ENCODE measurements at regions not wholly inside any gene's neighbourhood (a gene's known extent, or its start where the extent isn't known, plus 50 kb on each side); places are given as distances from the start of the nearest gene placed in this dataset.

DNA sequence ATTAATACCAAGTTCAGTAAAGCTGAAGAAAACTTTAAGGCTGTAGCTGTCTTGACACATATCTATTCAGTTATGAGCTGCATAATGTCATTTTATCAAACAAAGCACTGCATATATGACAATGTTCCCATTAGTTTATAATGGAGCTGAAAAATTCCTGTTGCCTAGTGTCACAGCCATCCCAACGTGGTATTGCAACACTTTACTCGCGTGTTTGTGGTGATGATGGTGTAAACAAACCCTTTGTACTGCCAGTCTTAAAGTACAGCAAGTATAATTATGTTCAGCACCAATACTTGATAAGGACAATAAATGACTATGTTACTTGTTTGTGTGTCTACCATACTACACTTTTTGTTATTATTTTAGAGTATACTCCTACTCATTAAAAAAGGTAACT is 1415.6 kb upstream of the PCDH7 start:
- no peak overlapping the region for H3K9ac ChIP-seq (ENCODE audit: insufficient read length)
- no peak overlapping the region for H3K27ac ChIP-seq
- H3K36me3 ChIP-seq (ENCODE audit: insufficient read depth, low read length), result no peaks in the 10 kb centered on the region
- TF ChIP-seq POLR2AphosphoS5 (IDR thresholded peaks at IDR 0.05; ENCODE audit: borderline replicate concordance, low read depth, low read length) (no peak), FOXP2 (optimal IDR thresholded peaks at IDR 0.05; ENCODE audit: control extremely low read depth, extremely low read length, insufficient read depth) (no peak), EZH2 (IDR thresholded peaks at IDR 0.05) (no peak)
- no peak for DNase-seq (ENCODE audit: low read depth, low spot score)
- H3K9me3 ChIP-seq (ENCODE audit: low read depth, low read length), result no peaks in the 10 kb centered on the region
- H3K4me3 ChIP-seq, result no peak overlapping the region

DNA sequence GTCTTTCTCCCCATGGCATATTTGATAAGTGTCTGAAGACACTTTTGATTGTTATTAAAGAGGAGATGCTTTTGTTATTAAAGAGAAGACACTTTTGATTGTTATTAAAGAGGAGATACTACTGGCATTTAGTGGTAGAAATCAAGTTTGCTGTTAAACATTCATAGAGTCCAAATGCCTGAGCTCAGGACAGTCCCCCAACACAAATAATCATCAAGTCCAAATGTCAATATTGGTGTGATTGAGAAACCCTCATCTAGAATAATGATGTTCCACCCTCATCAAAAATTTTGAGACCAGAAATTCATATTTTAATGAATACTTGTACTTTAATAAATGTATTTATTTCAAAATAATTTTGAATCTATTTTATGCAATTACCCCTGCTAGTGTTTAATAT is 1412.9 kb upstream of the PCDH7 start:
- TF ChIP-seq FOXP2 (optimal IDR thresholded peaks at IDR 0.05; ENCODE audit: control extremely low read depth, extremely low read length, insufficient read depth), result no peak
- no peak for TF ChIP-seq POLR2AphosphoS5 (IDR thresholded peaks at IDR 0.05; ENCODE audit: borderline replicate concordance, low read depth, low read length)
- TF ChIP-seq EZH2 (IDR thresholded peaks at IDR 0.05), result no peak
- no peak for DNase-seq (ENCODE audit: low read depth, low spot score)
- Histone ChIP-seq H3K27ac (no peak overlapping the region), H3K9me3 (ENCODE audit: low read depth, low read length) (no peaks in the 10 kb centered on the region), H3K9ac (ENCODE audit: insufficient read length) (no peak overlapping the region), H3K36me3 (ENCODE audit: insufficient read depth, low read length) (no peaks in the 10 kb centered on the region), H3K4me3 (no peak overlapping the region)

DNA sequence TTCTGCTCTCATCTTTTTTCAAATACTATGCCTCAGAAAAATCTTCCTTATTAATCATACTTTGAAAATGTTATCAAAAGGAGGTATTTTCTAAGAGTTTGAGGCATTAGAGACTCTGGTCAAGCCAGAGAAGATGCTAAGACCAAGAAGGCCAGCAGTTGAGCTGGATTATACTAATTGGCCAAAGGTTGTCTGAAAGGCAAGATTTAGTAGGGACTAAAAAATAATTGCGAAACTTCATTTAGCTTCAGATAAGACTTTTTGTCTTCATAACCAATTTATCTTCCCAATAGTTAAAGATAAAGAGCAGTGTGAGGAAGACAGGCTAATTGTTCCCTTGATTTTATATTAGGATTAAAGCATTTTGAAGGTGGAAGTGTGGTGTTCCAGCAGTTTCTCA is 1412.4 kb upstream of the PCDH7 start:
- Histone ChIP-seq H3K9ac (ENCODE audit: insufficient read length) (no peak overlapping the region), H3K4me3 (no peak overlapping the region), H3K36me3 (ENCODE audit: insufficient read depth, low read length) (no peaks in the 10 kb centered on the region), H3K9me3 (ENCODE audit: low read depth, low read length) (no peaks in the 10 kb centered on the region), H3K27ac (no peak overlapping the region)
- TF ChIP-seq EZH2 (IDR thresholded peaks at IDR 0.05), result no peak
- no peak for TF ChIP-seq POLR2AphosphoS5 (IDR thresholded peaks at IDR 0.05; ENCODE audit: borderline replicate concordance, low read depth, low read length)
- TF ChIP-seq FOXP2 (optimal IDR thresholded peaks at IDR 0.05; ENCODE audit: control extremely low read depth, extremely low read length, insufficient read depth), result no peak
- no peak for DNase-seq (ENCODE audit: low read depth, low spot score)

DNA sequence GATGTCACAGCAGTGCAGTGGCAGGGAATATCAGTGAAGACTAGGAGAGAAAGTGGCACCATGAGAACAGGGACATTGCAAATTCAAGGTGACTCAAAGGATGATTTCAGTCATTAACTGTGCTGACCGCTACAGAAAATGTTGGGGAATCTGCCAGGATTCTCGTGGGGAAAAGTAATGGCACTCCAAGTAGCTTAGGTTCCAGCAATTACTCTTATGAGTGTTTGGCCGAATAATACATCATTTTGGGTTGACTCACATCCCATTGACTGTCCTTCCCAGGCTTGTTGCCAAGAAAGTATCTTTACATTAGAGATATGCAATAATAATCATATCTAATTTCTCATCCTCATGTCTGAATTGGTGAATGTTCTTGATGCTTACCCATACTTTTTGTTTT is 1411.1 kb upstream of the PCDH7 start:
- TF ChIP-seq FOXP2 (optimal IDR thresholded peaks at IDR 0.05; ENCODE audit: control extremely low read depth, extremely low read length, insufficient read depth) (no peak), EZH2 (IDR thresholded peaks at IDR 0.05) (no peak), POLR2AphosphoS5 (IDR thresholded peaks at IDR 0.05; ENCODE audit: borderline replicate concordance, low read depth, low read length) (no peak)
- Histone ChIP-seq H3K9ac (ENCODE audit: insufficient read length) (no peak overlapping the region), H3K4me3 (no peak overlapping the region), H3K9me3 (ENCODE audit: low read depth, low read length) (no peaks in the 10 kb centered on the region), H3K36me3 (ENCODE audit: insufficient read depth, low read length) (no peaks in the 10 kb centered on the region), H3K27ac (no peak overlapping the region)
- DNase-seq (ENCODE audit: low read depth, low spot score), result no peak

DNA sequence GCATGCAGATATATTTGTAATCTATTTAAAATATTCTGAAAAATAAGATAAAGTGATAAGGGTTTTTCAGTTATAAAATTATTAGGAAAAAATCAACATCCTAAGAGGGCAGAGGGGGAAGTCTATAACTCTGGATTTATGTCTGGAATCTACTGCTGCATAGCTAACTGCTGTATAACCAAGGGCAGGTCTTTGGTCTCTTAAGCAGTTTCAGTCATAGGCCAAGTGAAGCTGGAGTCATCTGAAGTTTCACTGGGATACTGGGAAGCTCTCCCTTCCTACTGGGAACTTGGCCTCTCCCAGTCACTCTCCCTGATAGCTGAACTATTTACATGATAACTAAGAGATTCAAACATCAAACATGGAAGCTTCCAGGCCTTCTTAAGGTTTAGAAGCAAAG is 1409.9 kb upstream of the PCDH7 start:
- no peak for DNase-seq (ENCODE audit: low read depth, low spot score)
- no peaks in the 10 kb centered on the region for H3K36me3 ChIP-seq (ENCODE audit: insufficient read depth, low read length)
- H3K4me3 ChIP-seq, result no peak overlapping the region
- no peak overlapping the region for H3K9ac ChIP-seq (ENCODE audit: insufficient read length)
- no peaks in the 10 kb centered on the region for H3K9me3 ChIP-seq (ENCODE audit: low read depth, low read length)
- H3K27ac ChIP-seq, result no peak overlapping the region
- TF ChIP-seq POLR2AphosphoS5 (IDR thresholded peaks at IDR 0.05; ENCODE audit: borderline replicate concordance, low read depth, low read length) (no peak), FOXP2 (optimal IDR thresholded peaks at IDR 0.05; ENCODE audit: control extremely low read depth, extremely low read length, insufficient read depth) (no peak), EZH2 (IDR thresholded peaks at IDR 0.05) (no peak)

DNA sequence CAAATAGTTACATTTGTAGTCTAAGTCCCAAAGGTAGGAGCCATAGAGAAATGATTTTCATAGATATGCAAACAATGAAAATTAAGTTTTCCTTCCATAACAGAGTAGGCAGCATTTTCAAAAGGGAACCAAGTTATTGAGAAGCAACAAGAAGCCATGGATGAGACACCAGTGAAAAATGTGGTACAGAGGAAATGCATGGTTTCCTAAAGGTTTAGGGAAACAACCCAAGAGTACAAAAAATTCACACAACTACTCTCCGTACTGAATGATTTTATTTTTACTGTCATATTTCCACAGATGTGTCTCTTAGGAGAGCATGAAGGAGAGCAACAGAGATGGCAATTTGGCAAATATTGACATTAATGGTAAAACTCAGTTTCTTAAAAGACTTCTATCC is 1408.9 kb upstream of the PCDH7 start:
- Histone ChIP-seq H3K36me3 (ENCODE audit: insufficient read depth, low read length) (no peaks in the 10 kb centered on the region), H3K4me3 (no peak overlapping the region), H3K27ac (no peak overlapping the region), H3K9me3 (ENCODE audit: low read depth, low read length) (no peaks in the 10 kb centered on the region), H3K9ac (ENCODE audit: insufficient read length) (no peak overlapping the region)
- no peak for DNase-seq (ENCODE audit: low read depth, low spot score)
- TF ChIP-seq POLR2AphosphoS5 (IDR thresholded peaks at IDR 0.05; ENCODE audit: borderline replicate concordance, low read depth, low read length), result no peak
- no peak for TF ChIP-seq EZH2 (IDR thresholded peaks at IDR 0.05)
- TF ChIP-seq FOXP2 (optimal IDR thresholded peaks at IDR 0.05; ENCODE audit: control extremely low read depth, extremely low read length, insufficient read depth), result no peak

DNA sequence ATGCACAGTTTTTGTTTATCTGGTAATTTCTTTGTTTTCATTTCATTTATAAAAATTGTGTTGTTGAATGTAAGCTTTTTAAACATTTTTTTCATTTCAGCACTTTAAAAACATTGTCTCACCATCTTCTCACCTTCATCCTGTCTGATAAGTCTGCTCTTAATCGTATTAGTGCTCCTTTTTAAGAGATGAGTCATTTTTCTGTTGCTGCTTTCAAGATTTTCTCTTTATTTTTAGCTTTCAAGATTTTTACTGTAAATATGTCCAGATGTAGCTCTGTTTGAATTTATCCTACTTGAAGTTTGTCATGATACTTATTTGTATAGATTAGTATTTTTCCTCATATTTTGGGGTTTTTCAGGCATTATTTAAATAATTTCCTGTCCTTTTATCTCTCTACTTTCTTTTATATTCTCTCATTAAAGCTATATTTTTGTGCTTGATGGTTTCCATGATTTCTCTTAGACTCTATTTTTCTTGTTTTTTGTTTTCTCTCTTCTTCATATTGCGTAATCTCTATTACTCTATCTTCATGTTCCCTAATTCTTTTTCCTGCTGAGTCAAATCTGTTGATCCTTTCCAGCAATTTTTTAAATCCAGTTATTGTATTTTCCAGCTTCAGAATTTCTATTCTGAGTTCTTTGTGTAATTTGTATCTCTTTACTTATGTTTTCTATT is 1400.4 kb upstream of the PCDH7 start:
- Histone ChIP-seq H3K9ac (ENCODE audit: insufficient read length) (no peak overlapping the region), H3K9me3 (ENCODE audit: low read depth, low read length) (no peaks in the 10 kb centered on the region), H3K4me3 (no peak overlapping the region), H3K36me3 (ENCODE audit: insufficient read depth, low read length) (no peaks in the 10 kb centered on the region), H3K27ac (no peak overlapping the region)
- TF ChIP-seq POLR2AphosphoS5 (IDR thresholded peaks at IDR 0.05; ENCODE audit: borderline replicate concordance, low read depth, low read length) (no peak), FOXP2 (optimal IDR thresholded peaks at IDR 0.05; ENCODE audit: control extremely low read depth, extremely low read length, insufficient read depth) (no peak), EZH2 (IDR thresholded peaks at IDR 0.05) (no peak)
- no peak for DNase-seq (ENCODE audit: low read depth, low spot score)

DNA sequence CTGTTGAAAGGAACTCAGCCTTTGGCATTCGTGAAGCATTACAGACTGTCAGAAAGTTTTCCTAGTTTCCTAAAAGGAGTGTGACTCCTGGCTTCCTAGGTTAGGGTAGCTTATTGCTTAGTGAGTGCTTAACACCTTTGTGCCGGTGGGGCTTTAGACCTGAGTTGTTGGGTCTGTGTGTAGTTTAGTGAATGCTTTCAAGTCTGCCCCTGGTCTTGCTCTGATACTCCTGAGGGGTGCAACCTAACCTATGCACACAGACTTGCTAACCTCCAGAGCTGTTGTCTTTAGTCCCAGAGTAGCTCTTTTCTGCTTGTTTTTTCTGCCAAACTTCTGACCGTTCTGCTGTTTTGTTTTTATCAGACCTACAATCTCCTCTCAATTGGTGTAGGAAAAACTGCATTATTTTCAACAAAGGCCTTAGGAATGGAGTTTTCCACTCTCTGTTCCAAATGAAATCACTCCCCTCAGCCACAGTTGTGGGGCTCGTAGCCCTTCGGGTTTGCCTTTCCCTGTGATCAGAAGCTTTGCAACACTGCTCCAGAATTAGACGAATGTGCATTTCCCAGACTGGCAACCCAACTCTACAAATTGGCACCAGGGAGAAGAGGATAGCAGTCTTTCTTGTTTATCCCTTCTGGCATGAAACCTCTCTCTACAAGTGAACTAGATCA is 1399.1 kb upstream of the PCDH7 start:
- TF ChIP-seq FOXP2 (optimal IDR thresholded peaks at IDR 0.05; ENCODE audit: control extremely low read depth, extremely low read length, insufficient read depth) (no peak), EZH2 (IDR thresholded peaks at IDR 0.05) (no peak), POLR2AphosphoS5 (IDR thresholded peaks at IDR 0.05; ENCODE audit: borderline replicate concordance, low read depth, low read length) (no peak)
- H3K4me3 ChIP-seq, result no peak overlapping the region
- DNase-seq (ENCODE audit: low read depth, low spot score), result no peak
- no peaks in the 10 kb centered on the region for H3K36me3 ChIP-seq (ENCODE audit: insufficient read depth, low read length)
- no peaks in the 10 kb centered on the region for H3K9me3 ChIP-seq (ENCODE audit: low read depth, low read length)
- H3K9ac ChIP-seq (ENCODE audit: insufficient read length), result no peak overlapping the region
- no peak overlapping the region for H3K27ac ChIP-seq
